Activated naive CD8-positive, alpha-beta T cell (primary cell): ENCODE measurements at regions not wholly inside any gene's neighbourhood (a gene's known extent, or its start where the extent isn't known, plus 50 kb on each side); places are given as distances from the start of the nearest gene placed in this dataset.
"Not testable (repeated sequence)": the region's sequence is repeated elsewhere in the genome, so short reads cannot be mapped to it uniquely, and the experiment has no call there.

Source experiments
- H3K27ac Mint-ChIP-seq: one replicate; pipeline ENCODE4 v1.8.0; 2021; ENCODE audit warnings: mixed read lengths
- H3K27me3 Mint-ChIP-seq: one replicate; pipeline ENCODE4 v1.8.0; 2021; ENCODE audit warnings: mixed read lengths
- H3K36me3 Mint-ChIP-seq: one replicate; pipeline ENCODE4 v1.8.0; 2021; ENCODE audit warnings: mixed read lengths
- H3K4me1 Mint-ChIP-seq: one replicate; pipeline ENCODE4 v1.8.0; 2021; ENCODE audit warnings: low read depth, mixed read lengths
- H3K4me3 Mint-ChIP-seq: one replicate; pipeline ENCODE4 v1.8.0; 2021; ENCODE audit warnings: mild to moderate bottlenecking, mixed read lengths
- H3K9me3 Mint-ChIP-seq: one replicate; pipeline ENCODE4 v1.8.0; 2021; ENCODE audit warnings: low read depth, mixed read lengths

DNA sequence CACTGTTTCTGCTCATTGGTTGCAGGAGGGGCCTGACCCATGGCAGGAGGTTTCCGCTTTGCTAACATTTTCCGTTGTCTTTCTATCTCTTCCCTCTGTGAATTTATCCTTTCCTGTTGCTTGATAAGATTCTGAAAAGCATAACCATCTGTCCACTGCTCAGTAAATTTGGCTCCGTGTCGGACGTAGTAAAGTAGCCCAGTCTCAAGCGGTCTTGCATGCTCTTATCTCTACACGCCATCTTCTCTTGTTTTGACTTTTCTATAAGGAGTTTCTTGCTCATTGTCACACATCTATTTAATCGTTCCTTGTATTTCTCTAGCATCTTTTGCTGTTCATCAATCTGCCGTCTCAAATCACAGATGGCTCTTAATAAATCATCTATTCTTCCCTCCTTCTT is 216.3 kb upstream of the CCL2 start:
- not testable (repeated sequence) for H3K9me3 Mint-ChIP-seq, H3K36me3 Mint-ChIP-seq, H3K4me3 Mint-ChIP-seq, H3K27me3 Mint-ChIP-seq, H3K27ac Mint-ChIP-seq, H3K4me1 Mint-ChIP-seq

DNA sequence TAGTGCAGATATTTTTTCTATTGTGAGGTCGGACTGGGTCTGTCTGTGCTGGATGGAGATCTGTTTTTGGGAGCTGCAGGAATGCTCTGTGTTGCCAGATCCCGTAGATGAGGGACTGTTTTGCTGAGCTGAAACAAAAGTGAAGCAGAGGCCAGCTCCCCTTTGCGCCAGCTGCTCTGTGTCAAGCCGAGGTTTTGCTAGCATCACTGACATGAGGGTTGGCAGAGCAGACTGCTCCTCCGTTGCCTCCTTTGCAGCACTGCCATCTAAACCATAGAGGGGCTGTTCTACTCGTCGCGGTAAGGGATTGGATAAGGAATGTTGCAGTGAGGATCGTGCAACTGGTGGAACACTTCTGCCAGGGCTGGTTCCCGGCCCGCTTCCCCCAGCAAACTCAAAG is 215.9 kb upstream of the CCL2 start:
- H3K27me3 Mint-ChIP-seq, H3K9me3 Mint-ChIP-seq: not testable (repeated sequence)

DNA sequence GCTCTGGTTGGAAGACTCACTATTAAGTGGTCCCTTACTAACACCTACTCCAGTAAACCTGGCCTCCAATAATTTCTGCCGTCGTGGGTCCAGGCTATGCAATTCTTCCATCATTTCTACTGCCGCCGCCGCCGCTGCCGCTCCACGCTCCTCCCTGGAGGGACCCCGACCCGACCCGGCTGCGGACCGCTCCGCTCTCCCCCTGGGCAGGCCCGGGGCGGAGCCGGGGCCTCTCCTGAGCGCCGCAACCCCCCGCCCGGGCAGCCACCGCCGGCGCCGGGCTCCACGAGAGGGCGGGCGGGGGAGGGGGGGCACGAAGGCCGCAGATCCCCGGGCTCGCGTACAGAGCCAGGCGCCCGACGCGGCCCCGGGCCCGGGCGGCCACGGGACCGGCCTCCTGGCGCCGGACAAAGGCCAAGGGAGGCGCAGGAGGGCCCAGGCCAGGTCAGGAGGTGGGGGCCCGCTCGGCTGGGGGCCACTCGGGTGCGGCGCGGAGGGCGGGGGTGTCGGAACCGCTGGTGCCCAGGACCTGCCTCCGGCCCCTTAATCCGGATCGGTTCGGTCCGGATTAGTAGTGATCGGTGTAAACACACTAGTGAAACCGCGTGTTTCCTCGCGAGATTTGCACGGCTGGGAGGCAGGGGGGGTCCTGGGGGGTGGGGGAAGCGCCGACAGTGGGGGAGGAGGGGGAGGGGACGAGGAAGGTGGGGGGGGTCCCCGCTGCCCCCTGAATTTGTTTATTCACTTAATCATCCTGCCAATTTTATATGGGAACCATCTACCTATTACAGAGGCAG is 215.1 kb upstream of the CCL2 start:
- not testable (repeated sequence) for H3K4me1 Mint-ChIP-seq, H3K36me3 Mint-ChIP-seq, H3K4me3 Mint-ChIP-seq, H3K27me3 Mint-ChIP-seq, H3K27ac Mint-ChIP-seq, H3K9me3 Mint-ChIP-seq

More for the DNA sequence above, 215.9 kb upstream of the CCL2 start:
- not testable (repeated sequence) for H3K4me3 Mint-ChIP-seq, H3K4me1 Mint-ChIP-seq, H3K36me3 Mint-ChIP-seq, H3K27ac Mint-ChIP-seq

DNA sequence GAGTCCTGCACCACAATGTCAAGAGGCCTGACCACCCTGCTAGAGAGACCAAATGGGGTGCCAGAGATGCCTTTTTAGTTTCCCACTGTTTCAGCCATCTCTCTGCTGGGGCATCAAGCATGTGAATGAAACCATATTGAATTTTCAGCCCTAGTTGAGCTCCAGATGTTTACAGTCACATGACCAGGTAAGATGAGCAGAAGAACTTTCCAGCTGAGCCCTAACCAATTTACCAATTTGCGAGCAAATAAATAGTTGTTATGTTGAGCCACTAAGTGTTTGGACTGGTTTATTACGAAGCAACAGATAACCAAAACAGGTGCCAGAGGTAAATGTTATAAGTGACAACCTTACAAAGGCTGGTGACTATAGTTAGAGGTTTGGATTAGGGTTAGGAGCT is 209.1 kb upstream of the CCL2 start:
- peaks cover 6% of the 10 kb centered on the region for H3K27me3 Mint-ChIP-seq
- no peaks in the 10 kb centered on the region for H3K36me3 Mint-ChIP-seq

DNA sequence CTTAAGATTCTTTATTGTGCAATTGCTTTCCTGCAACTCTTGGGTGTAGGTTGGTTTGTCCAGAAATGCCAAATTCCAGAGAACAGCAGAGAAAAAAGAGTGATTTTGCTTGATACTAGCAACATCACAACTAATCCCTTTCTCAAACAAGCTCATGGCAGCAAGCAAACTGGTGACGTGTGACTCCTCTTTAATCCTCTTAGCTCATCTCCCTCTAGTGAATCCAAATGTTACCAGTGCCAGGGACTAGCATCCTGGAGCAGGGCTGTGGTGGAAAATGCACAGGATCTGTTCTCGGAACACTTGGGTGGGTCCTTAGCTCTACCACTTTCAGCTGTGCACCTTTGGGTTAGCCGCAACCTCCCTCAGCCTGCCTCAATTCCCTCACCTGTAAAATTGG is 204.0 kb upstream of the CCL2 start:
- Mint-ChIP-seq H3K4me1 (no peaks in the 10 kb centered on the region), H3K9me3 (no peaks in the 10 kb centered on the region), H3K36me3 (no peaks in the 10 kb centered on the region), H3K27ac (no peak overlapping the region), H3K27me3 (peaks cover 10% of the 10 kb centered on the region), H3K4me3 (no peak overlapping the region)

More for the DNA sequence above, 209.1 kb upstream of the CCL2 start:
- H3K4me1 Mint-ChIP-seq = no peaks in the 10 kb centered on the region
- no peak overlapping the region for H3K27ac Mint-ChIP-seq
- H3K9me3 Mint-ChIP-seq = no peaks in the 10 kb centered on the region
- H3K4me3 Mint-ChIP-seq = no peak overlapping the region

DNA sequence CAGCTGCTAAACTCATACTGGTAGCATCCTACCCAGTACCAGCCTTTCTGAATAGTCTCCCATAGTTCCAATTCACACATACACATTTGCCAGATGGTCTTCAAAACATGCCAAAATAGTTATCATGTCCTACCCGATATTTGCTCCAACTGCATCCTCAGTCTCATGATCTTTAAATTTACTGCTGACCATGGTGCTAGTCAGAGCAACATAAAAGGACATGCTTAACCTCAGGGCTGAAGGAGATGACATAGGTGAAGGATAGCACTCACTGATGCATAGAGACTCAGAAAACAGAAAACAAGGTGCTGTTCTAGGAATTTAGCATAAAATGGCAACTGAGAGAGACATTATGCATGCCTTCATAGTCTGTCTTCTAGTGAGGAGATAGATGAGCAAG is 200.6 kb upstream of the CCL2 start:
- Mint-ChIP-seq H3K36me3 (no peaks in the 10 kb centered on the region), H3K4me1 (no peaks in the 10 kb centered on the region), H3K27ac (no peak overlapping the region), H3K4me3 (no peak overlapping the region), H3K9me3 (no peaks in the 10 kb centered on the region), H3K27me3 (peaks cover 13% of the 10 kb centered on the region)

DNA sequence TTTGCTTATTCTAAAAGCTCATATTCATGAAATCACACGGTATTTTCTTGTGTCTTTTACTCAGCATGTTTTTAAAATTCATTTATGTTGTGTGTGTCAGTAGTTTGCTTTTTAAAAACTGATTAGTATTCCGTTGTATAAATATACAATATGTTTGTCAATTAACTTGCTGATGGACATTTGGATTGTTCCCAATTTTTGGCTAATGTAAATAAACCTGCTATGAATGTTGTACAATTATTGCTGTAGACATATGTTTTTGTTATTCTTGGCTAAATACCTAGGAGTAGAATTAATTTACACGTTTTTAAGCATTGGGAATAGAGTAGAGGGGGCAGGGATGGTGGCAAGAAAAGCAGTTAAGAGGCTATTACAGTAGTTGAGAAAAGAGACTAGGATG is 199.5 kb upstream of the CCL2 start:
- Mint-ChIP-seq H3K36me3 (no peaks in the 10 kb centered on the region), H3K9me3 (no peaks in the 10 kb centered on the region), H3K4me1 (no peaks in the 10 kb centered on the region), H3K27me3 (peaks cover 12% of the 10 kb centered on the region), H3K4me3 (no peak overlapping the region), H3K27ac (no peak overlapping the region)

DNA sequence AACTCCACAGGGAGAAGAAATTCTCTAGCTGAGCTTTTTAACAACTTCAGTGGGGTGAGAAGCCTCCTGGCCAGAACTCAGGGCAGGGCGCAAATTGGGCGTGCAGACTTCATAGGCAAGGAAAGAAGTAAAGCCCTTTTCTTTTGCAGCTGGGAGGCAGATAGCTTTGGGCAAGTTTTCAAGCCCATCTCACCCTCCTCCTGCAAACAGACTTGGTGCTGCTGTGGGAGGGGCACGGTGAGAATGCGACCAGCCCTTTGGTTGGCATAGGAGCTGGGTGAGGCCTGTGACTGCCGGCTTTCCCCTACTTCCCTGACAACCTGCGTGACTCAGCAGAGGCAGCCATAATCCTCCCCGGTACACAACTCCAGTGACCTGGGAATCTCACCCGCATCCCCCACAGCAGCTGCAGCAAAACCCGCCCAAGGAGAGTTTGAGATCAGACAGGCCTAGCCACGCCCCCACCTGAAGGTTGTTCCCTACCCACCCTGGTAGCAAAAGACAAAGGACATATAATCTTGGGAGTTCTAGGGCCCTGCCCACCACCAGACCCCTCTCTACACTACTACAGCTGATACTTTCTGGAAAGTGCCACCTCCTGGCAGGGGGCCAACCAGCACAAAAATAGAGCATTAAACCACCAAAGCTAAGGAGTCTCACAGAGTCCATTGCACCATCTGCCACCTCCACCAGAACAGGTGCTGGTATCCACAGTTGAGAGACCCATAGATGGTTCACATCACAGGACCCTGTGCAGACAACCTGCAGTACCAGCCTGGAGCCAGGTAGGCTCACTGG is 195.5 kb upstream of the CCL2 start:
- Mint-ChIP-seq H3K9me3 (peaks cover 5% of the 10 kb centered on the region), H3K4me1 (no peaks in the 10 kb centered on the region), H3K27me3 (peaks cover 11% of the 10 kb centered on the region), H3K4me3 (no peak overlapping the region), H3K36me3 (no peaks in the 10 kb centered on the region), H3K27ac (no peak overlapping the region)

DNA sequence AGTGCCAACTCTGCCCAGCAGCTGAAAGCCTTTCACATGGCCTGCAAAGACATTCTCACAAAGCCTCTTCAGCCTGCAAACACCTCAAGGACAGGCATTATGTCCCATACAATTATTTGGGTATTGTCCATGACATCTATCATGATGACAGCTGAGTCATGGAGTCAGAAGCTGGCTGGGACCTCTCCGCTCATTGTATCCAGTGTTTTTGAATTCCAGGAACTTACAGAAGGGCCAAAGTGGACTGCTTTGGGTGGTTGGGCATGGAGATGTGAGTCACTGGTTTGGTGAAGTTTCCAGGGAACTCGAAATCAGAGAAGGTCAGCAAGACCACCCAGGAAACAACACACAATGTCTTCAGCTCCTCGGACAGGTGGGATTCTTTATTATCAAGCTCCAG is 188.6 kb upstream of the CCL2 start:
- Mint-ChIP-seq H3K36me3 (no peaks in the 10 kb centered on the region), H3K27me3 (peaks cover 2% of the 10 kb centered on the region), H3K9me3 (peaks cover 5% of the 10 kb centered on the region), H3K27ac (no peak overlapping the region), H3K4me1 (no peaks in the 10 kb centered on the region), H3K4me3 (no peak overlapping the region)

DNA sequence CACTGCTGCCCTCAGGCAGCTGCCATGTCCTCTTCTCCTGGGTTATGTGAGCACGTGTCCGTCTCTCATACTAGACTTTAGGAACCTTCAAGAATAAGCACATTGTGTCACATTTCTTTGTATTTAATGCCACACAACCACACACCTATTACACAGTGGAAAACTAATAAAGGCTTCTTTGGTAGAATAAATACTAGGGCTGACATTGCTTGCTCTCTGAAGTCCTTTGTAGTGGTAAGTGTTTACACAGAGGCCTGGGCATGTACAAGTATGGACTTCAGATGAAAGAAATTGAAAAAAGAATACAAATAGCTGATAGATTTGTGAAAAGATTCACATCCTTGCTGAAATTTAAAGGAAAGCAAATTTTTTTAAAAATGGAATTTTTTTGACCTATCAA is 188.1 kb upstream of the CCL2 start:
- Mint-ChIP-seq H3K4me3 (no peak overlapping the region), H3K4me1 (no peaks in the 10 kb centered on the region), H3K27ac (no peak overlapping the region), H3K36me3 (no peaks in the 10 kb centered on the region), H3K9me3 (peaks cover 5% of the 10 kb centered on the region), H3K27me3 (peaks cover 2% of the 10 kb centered on the region)

DNA sequence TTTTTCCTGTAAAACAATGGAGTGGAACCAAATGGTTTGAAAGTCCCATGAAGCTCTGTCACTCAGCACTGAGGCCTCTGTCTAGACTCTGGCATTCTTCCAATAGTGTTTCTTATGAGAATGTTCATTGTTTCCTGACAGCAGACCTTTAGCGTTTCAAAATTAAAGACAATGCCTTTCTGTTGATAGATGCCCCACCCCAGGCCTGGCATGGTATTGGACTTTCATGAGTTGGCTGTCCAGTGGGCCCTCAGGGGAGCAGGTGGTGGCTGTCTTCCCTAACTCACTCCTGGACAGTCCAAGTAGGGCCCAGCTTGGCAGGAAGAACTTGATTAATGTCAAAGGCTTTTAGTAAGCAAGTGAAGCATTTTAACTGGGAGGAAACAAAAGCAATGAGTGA is 186.5 kb upstream of the CCL2 start:
- no peaks in the 10 kb centered on the region for H3K36me3 Mint-ChIP-seq
- no peaks in the 10 kb centered on the region for H3K4me1 Mint-ChIP-seq
- H3K9me3 Mint-ChIP-seq = peaks cover 5% of the 10 kb centered on the region
- H3K27me3 Mint-ChIP-seq = peaks cover 2% of the 10 kb centered on the region
- H3K27ac Mint-ChIP-seq = no peak overlapping the region
- H3K4me3 Mint-ChIP-seq = no peak overlapping the region

DNA sequence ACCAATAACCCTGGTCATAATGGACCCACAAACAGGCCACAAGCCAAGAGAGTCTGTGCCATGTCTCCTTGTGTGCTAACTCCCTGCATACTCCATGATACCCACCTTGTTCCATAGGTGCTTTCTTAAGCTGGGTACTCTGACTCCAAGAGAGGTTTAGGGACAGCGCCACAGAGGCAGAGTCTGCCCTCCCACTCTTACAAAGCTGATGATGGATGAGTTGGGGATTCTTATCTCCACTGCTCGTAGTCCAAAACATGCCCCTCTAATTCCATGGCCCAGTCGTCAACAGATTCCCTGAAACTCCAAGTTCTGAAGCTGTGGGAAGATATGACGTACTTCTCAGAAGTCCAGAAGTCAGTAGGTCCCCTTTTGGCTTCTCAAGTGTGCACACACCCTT is 184.4 kb upstream of the CCL2 start:
- Mint-ChIP-seq H3K27me3 (no peaks in the 10 kb centered on the region), H3K4me3 (no peak overlapping the region), H3K27ac (no peak overlapping the region), H3K36me3 (no peaks in the 10 kb centered on the region), H3K4me1 (no peaks in the 10 kb centered on the region), H3K9me3 (no peaks in the 10 kb centered on the region)

DNA sequence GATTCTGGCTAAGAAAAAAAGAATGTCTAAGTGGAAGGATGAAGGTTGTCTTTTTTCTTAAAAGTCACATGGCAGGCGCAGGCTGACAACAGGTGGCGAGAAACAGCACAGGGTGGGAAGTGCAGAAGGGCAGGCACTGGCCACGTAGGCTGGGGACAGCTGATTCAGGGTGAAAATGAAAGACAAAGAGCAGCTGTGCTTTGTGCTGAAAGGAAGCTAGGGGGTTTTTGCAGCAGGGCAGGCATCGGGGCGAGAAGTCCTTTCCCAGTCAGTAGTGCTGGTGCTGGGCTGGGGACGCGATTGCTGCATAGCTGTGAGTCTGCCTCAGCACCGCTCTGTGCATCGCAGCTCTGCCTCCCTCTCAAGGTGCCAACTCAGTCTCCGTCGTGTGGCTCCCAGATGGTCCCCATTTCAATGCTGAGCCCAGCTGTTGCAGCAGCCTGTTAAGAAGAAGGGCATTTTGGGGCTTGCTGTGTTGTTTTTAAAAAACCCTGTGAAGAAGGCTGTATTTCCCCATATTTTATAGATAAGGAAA is 183.1 kb upstream of the CCL2 start:
- no peaks in the 10 kb centered on the region for H3K36me3 Mint-ChIP-seq
- no peak overlapping the region for H3K27ac Mint-ChIP-seq
- no peaks in the 10 kb centered on the region for H3K9me3 Mint-ChIP-seq
- H3K4me1 Mint-ChIP-seq = no peaks in the 10 kb centered on the region
- no peaks in the 10 kb centered on the region for H3K27me3 Mint-ChIP-seq
- no peak overlapping the region for H3K4me3 Mint-ChIP-seq

DNA sequence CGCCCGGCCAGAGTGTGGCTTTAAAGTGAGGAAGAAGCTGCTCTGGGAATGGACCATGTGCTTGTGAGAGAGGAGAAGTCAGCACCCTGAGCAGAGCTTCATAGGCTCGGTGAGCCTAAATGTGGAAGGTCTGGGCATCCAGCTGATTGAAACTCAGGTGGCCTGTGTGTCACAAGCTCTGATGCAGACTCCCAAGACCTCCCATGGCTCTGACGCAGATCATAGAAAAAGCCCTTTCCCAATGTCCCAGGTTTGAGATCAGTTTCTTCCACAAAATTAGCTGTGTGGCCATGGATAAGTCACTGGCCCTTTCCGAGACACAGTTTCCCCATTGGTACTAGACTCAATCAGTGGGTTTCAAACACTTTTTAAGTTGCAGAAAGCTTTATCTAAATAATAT is 180.0 kb upstream of the CCL2 start:
- no peaks in the 10 kb centered on the region for H3K4me1 Mint-ChIP-seq
- no peaks in the 10 kb centered on the region for H3K9me3 Mint-ChIP-seq
- H3K27me3 Mint-ChIP-seq = peaks cover 2% of the 10 kb centered on the region
- H3K27ac Mint-ChIP-seq = no peak overlapping the region
- H3K4me3 Mint-ChIP-seq = no peak overlapping the region
- no peaks in the 10 kb centered on the region for H3K36me3 Mint-ChIP-seq

DNA sequence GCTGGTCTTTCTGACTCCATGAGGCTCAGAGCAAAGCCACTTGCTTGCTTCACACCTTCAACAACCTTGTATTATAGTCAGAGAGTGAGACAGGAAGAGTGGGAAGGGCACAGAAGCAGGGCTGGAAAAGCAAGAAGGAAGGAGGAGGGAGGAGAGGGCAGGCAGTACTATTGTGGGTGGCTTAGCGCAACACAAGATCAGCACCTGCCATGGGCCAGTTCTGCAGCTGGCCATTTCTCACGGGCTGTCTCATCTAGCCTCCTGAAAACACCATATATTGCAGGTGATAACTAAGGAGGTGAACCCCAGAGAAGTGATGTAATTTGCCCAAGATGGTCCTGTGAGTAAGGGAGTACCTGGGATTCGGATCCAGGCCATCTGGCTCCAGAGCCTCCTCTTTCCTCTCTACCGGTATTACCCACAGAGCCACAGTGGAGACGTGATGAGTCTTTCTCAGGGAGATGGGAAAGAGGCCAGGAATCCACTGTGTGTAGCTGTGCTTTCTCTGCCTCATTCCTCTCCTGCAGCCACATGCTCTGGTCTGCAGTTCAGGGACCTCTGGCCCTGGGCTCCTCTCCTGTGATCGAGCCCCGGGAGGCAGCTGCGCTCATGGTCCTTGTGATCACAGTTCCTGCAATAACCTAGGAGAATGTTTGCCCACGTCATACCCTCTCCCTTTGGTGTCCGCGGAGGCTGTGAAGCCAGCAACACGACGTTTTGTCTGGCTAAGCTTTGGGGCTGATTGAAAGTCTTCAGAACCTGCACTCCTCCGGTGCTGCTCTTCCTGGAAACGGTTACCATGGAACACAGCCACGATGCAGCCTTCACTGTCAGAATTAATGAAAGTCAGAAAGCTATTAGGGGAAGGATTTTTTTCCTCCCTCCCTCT is 178.1 kb upstream of the CCL2 start:
- Mint-ChIP-seq H3K9me3 (no peaks in the 10 kb centered on the region), H3K4me1 (no peaks in the 10 kb centered on the region), H3K4me3 (no peak overlapping the region), H3K27ac (no peak overlapping the region), H3K27me3 (peaks cover 6% of the 10 kb centered on the region), H3K36me3 (no peaks in the 10 kb centered on the region)
